HepG2 (cell line): ENCODE measurements at regions not wholly inside any gene's neighbourhood (a gene's known extent, or its start where the extent isn't known, plus 50 kb on each side); places are given as distances from the start of the nearest gene placed in this dataset.

Experiments used
- ATAC-seq: fragments of 200-7000 bp; cut with Tn5 transposase; 3 replicates; pipeline ENCODE4 v1.9.1; 2020; ENCODE audit warnings: mild to moderate bottlenecking, moderate library complexity
- BruUV-seq: library from RNA; stranded (reverse); fragments of 400-500 nt; replicated peaks from 2 replicates; lab custom pipeline; 2021; lab: Mats Ljungman, UMichigan
- CTCF ChIA-PET: fragments of 300-600 bp; formaldehyde crosslinking; extraction: SDS; loops from one replicate; lab custom pipeline; 2021; ENCODE audit warnings: low total read pairs, inconsistent platforms, low intra/inter-chr PET ratio; lab: Yijun Ruan, JAX
- POLR2A ChIA-PET: fragments of 350-600 bp; sonication (Branson Sonifier 250); formaldehyde crosslinking; loops from one replicate; lab custom pipeline; 2020; ENCODE audit warnings: antibody characterized with exemption, inconsistent platforms; lab: Yijun Ruan, JAX
- DNase-seq: peaks from one replicate; pipeline ENCODE4 v3.0.0-alpha.2; 2015; ENCODE audit warnings: low spot score
- FAIRE-seq: peaks from 3 replicates; lab custom pipeline; 2011; peaks lifted over from hg19 to GRCh38; lab: Jason Lieb, UNC
- H2AFZ ChIP-seq: one replicate; pipeline ENCODE4 v1.6.1; 2011; ENCODE audit warnings: low read length, inconsistent platforms
- H3K27ac ChIP-seq: fragments of 300-600 bp; 3 replicates; pipeline ENCODE4 v1.8.0; 2011; ENCODE audit warnings: mixed run types, mild to moderate bottlenecking, mixed read lengths, low read length, inconsistent platforms; ENCODE audit not compliant: insufficient read depth; ENCODE audit errors: extremely low read length
- H3K27me3 ChIP-seq, 2 experiments: fragments of 200-600 bp in 1 of 2; 2 replicates in 1 of 2; 3 replicates in 1 of 2; pipeline versions ENCODE4 v1.6.0 to v1.8.0; 2011; ENCODE audit warnings: low read length in 2 of 2, mild to moderate bottlenecking in 2 of 2, moderate library complexity in 2 of 2, inconsistent platforms in 1 of 2; ENCODE audit not compliant: insufficient read depth in 2 of 2, control insufficient read depth in 1 of 2
- H3K36me3 ChIP-seq, 2 experiments: fragments of 200-600 bp in 1 of 2; replicated peaks in 1 of 2; 2 replicates in 1 of 2; 3 replicates in 1 of 2; pipeline versions ENCODE4 v1.5.1 to v1.8.0; 2011; ENCODE audit warnings: low read length in 2 of 2, inconsistent platforms in 1 of 2; ENCODE audit not compliant: insufficient read depth in 2 of 2, control insufficient read depth in 1 of 2
- H3K4me1 ChIP-seq: 2 replicates; pipeline ENCODE4 v1.5.1; 2012; ENCODE audit warnings: low read length, inconsistent platforms; ENCODE audit not compliant: insufficient read depth
- H3K4me2 ChIP-seq: 2 replicates; pipeline ENCODE4 v1.6.0; 2011; ENCODE audit warnings: low read depth, low read length, inconsistent platforms
- H3K4me3 ChIP-seq, 3 experiments: fragments of 200-600 bp in 1 of 3; sonication (generic), shearing (Covaris generic) in 1 of 3; replicated peaks in 1 of 3; 2 replicates each; pipeline ENCODE4 v1.5.1; 2011 to 2016; ENCODE audit warnings: low read length in 3 of 3, inconsistent platforms in 2 of 3, low read depth in 2 of 3, mild to moderate bottlenecking in 2 of 3, control low read depth in 1 of 3, mixed read lengths in 1 of 3; ENCODE audit not compliant: insufficient read depth in 1 of 3
- H3K79me2 ChIP-seq: one replicate; pipeline ENCODE4 v1.6.1; 2011; ENCODE audit warnings: low read length, inconsistent platforms; ENCODE audit not compliant: insufficient read depth
- H3K9ac ChIP-seq: 2 replicates; pipeline ENCODE4 v1.6.0; 2011; ENCODE audit warnings: mild to moderate bottlenecking, low read depth, low read length, inconsistent platforms; ENCODE audit not compliant: insufficient read depth
- H3K9me3 ChIP-seq: 2 replicates; pipeline ENCODE4 v1.5.1; 2012; ENCODE audit warnings: mild to moderate bottlenecking, low read length
- H4K20me1 ChIP-seq: 2 replicates; pipeline ENCODE4 v1.6.0; 2011; ENCODE audit warnings: inconsistent platforms, mild to moderate bottlenecking, low read length, moderate library complexity; ENCODE audit not compliant: insufficient read depth
- BRD4 ChIP-seq: sonication (generic); formaldehyde crosslinking; IDR thresholded peaks from 2 replicates; pipeline ENCODE4 v1.4.0; 2020; ENCODE audit warnings: missing genetic modification reagents
- JUND ChIP-seq: sonication (generic); formaldehyde crosslinking; IDR thresholded peaks from 2 replicates; pipeline ENCODE4 v1.8.0; 2022; ENCODE audit warnings: mild to moderate bottlenecking, missing genetic modification reagents
- MIER3 ChIP-seq: IDR thresholded peaks from 2 replicates; pipeline ENCODE4 v1.6.1; 2016; ENCODE audit warnings: missing compliant biosample characterization, borderline replicate concordance
- PITX1 ChIP-seq: sonication (generic); formaldehyde crosslinking; IDR thresholded peaks from 2 replicates; pipeline ENCODE4 v1.5.1; 2020; ENCODE audit warnings: mild to moderate bottlenecking, missing genetic modification reagents
- POGZ ChIP-seq: sonication (generic); formaldehyde crosslinking; IDR thresholded peaks from 2 replicates; pipeline ENCODE4 v1.4.0; 2020; ENCODE audit warnings: mild to moderate bottlenecking, missing genetic modification reagents
- SOX13 ChIP-seq, 3 experiments: fragments of 450-650 bp in 1 of 3; sonication (generic) in 1 of 3; formaldehyde crosslinking in 1 of 3; IDR thresholded peaks in 2 of 3; conservative IDR thresholded peaks in 1 of 3; 2 replicates each; pipeline versions ENCODE4 v1.5.0 to v1.6.1; 2016 to 2020; ENCODE audit warnings: antibody characterized with exemption in 1 of 3, mild to moderate bottlenecking in 1 of 3, missing compliant biosample characterization in 1 of 3, missing genetic modification reagents in 1 of 3, moderate library complexity in 1 of 3
- TBP ChIP-seq: sonication (generic); formaldehyde crosslinking; IDR thresholded peaks from 2 replicates; pipeline ENCODE4 v1.5.0; 2020; ENCODE audit warnings: missing genetic modification reagents
- TIGD3 ChIP-seq: sonication (generic); formaldehyde crosslinking; IDR thresholded peaks from 2 replicates; pipeline ENCODE4 v1.5.1; 2020; ENCODE audit warnings: mild to moderate bottlenecking, missing genetic modification reagents, borderline replicate concordance
- ZBTB3 ChIP-seq: sonication (generic); formaldehyde crosslinking; IDR thresholded peaks from 2 replicates; pipeline ENCODE4 v1.4.0; 2020; ENCODE audit warnings: low read depth, mild to moderate bottlenecking, moderate library complexity, missing genetic modification reagents, borderline replicate concordance
- ZFP90 ChIP-seq: sonication (generic); formaldehyde crosslinking; IDR thresholded peaks from 2 replicates; pipeline ENCODE4 v1.8.0; 2022; ENCODE audit warnings: missing genetic modification reagents, mild to moderate bottlenecking, inconsistent platforms, borderline replicate concordance
- ZKSCAN8 ChIP-seq: IDR thresholded peaks from 2 replicates; pipeline ENCODE4 v1.6.1; 2016; ENCODE audit warnings: borderline replicate concordance, missing genetic modification reagents, missing compliant biosample characterization
- ZNF143 ChIP-seq: sonication (generic); formaldehyde crosslinking; IDR thresholded peaks from 2 replicates; pipeline ENCODE4 v1.4.0; 2020; ENCODE audit warnings: missing genetic modification reagents
- ZNF572 ChIP-seq: sonication (generic); formaldehyde crosslinking; IDR thresholded peaks from 2 replicates; pipeline ENCODE4 v1.5.1; 2020; ENCODE audit warnings: mild to moderate bottlenecking, missing genetic modification reagents
- ZNF761 ChIP-seq: sonication (generic); formaldehyde crosslinking; conservative IDR thresholded peaks from 2 replicates; pipeline ENCODE4 v1.4.0; 2020; ENCODE audit warnings: mild to moderate bottlenecking, missing genetic modification reagents
- ZNF839 ChIP-seq: sonication (generic); formaldehyde crosslinking; IDR thresholded peaks from 2 replicates; pipeline ENCODE4 v1.4.0; 2020; ENCODE audit warnings: missing genetic modification reagents, mild to moderate bottlenecking, borderline replicate concordance
- ZSCAN5A ChIP-seq: sonication (generic); formaldehyde crosslinking; IDR thresholded peaks from 2 replicates; pipeline ENCODE4 v1.8.0; 2022; ENCODE audit warnings: mild to moderate bottlenecking, missing genetic modification reagents, borderline replicate concordance
- WGBS: methylation state at CpG from one replicate; pipeline ENCODE4 v1.1.6; 2017; ENCODE audit warnings: low lambda C conversion rate; 5-methylcytosine and 5-hydroxymethylcytosine counted together
- in situ Hi-C: cut with HindIII; loops from 2 replicates; pipeline ENCODE4 v1.10.0; 2017; ENCODE audit warnings: low pct_unique_long_range_greater_than_20kb; ENCODE audit not compliant: extremely low pct_ligation_motif_present
- intact Hi-C: fragments of 100-400 bp; cut with micrococcal nuclease; formaldehyde crosslinking; loops from one replicate; pipeline ENCODE4 v1.10.0; 2022; ENCODE audit not compliant: unreplicated experiment
- TF ChIP-seq, protein P1 (sequence below): sonication (generic); formaldehyde crosslinking; IDR thresholded peaks from 2 replicates; pipeline ENCODE4 v1.5.1; 2020; ENCODE audit warnings: mild to moderate bottlenecking, missing genetic modification reagents
- TF ChIP-seq, protein P2 (sequence below): sonication (generic); formaldehyde crosslinking; IDR thresholded peaks from 2 replicates; pipeline ENCODE4 v1.4.0; 2020; ENCODE audit warnings: mild to moderate bottlenecking, missing genetic modification reagents

DNA sequence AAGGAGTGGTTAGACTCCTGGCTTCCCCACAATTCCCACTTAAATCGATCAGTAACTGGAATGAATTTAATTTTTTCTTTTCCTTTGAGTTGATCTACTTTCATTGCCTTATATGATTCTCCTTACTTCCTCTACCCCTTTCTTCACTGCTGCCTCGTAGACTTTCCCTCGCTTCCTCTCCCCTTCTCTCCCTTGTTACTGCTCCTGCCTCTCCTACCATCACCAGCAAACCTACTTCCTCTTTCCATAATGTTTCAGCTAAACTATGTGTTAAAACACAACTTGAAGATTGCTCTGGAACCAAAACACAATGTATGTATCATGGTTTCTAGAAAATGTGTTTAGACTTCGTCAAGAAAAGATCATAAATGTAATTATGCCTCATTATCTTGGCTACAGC is 132.0 kb upstream of the TET2 start:
- Histone ChIP-seq H3K27ac (no peak overlapping the region), H3K79me2 (no peaks in the 10 kb centered on the region), H2AFZ (no peak overlapping the region), H3K4me1 (no peaks in the 10 kb centered on the region), H4K20me1 (no peaks in the 10 kb centered on the region), H3K36me3 (no peaks in the 10 kb centered on the region), H3K4me2 (no peak overlapping the region), H3K27me3 (no peaks in the 10 kb centered on the region), H3K9ac (no peak overlapping the region), H3K4me3 (no peak overlapping the region), H3K9me3 (no peaks in the 10 kb centered on the region)
- DNase-seq (no peak), ATAC-seq (no peak), FAIRE-seq (no peak)
- ChIA-PET POLR2A (no interaction called here), CTCF (no interaction called here)
- WGBS, result 2% methylated on average over 4 of the region's 4 CpGs
- no TSS peak for BruUV-seq
- intact Hi-C loops (no loop called here), in situ Hi-C loops (no loop called here)
- TF ChIP-seq ZFP90 (no peak), ZSCAN5A (CRISPR knock-in tag) (no peak), TBP (CRISPR knock-in tag) (no peak), ZNF143 (CRISPR knock-in tag) (no peak), POGZ (CRISPR knock-in tag) (no peak), ZNF572 (no peak), BRD4 (CRISPR knock-in tag) (no peak), MIER3 (CRISPR knock-in tag) (no peak), ZBTB3 (CRISPR knock-in tag) (no peak), SOX13 (IDR thresholded peaks at IDR 0.05) (no peak), SOX13 (CRISPR knock-in tag; conservative IDR thresholded peaks at IDR 0.05 in 1 of 2, IDR thresholded peaks at IDR 0.05 in 1 of 2) (no peak), ZNF839 (CRISPR knock-in tag) (no peak), JUND (no peak), ZNF761 (CRISPR knock-in tag) (no peak), PITX1 (no peak), ZKSCAN8 (CRISPR knock-in tag) (no peak), TIGD3 (CRISPR knock-in tag) (no peak)
- TF ChIP-seq, protein P1, sequence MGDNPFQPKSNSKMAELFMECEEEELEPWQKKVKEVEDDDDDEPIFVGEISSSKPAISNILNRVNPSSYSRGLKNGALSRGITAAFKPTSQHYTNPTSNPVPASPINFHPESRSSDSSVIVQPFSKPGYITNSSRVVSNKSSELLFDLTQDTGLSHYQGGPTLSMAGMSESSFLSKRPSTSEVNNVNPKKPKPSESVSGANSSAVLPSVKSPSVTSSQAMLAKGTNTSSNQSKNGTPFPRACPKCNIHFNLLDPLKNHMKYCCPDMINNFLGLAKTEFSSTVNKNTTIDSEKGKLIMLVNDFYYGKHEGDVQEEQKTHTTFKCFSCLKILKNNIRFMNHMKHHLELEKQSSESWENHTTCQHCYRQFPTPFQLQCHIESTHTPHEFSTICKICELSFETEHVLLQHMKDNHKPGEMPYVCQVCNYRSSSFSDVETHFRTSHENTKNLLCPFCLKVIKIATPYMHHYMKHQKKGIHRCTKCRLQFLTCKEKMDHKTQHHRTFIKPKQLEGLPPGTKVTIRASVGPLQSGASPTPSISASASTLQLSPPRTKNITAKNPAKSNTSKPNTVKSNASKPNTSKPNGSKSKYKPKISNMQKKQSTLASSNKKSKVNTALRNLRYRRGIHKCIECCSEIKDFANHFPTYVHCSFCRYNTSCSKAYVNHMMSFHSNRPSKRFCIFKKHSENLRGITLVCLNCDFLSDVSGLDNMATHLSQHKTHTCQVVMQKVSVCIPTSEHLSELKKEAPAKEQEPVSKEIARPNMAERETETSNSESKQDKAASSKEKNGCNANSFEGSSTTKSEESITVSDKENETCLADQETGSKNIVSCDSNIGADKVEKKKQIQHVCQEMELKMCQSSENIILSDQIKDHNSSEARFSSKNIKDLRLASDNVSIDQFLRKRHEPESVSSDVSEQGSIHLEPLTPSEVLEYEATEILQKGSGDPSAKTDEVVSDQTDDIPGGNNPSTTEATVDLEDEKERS (CRISPR knock-in tag), result no peak
- TF ChIP-seq, protein P2, sequence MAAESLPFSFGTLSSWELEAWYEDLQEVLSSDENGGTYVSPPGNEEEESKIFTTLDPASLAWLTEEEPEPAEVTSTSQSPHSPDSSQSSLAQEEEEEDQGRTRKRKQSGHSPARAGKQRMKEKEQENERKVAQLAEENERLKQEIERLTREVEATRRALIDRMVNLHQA (CRISPR knock-in tag), result no peak
